Mesodermal cell (in vitro differentiated cells): ENCODE measurements at regions not wholly inside any gene's neighbourhood (a gene's known extent, or its start where the extent isn't known, plus 50 kb on each side); places are given as distances from the start of the nearest gene placed in this dataset.

Experiments used
- H3K27ac ChIP-seq: 2 replicates; pipeline ENCODE4 v1.7.0; 2013; ENCODE audit warnings: mild to moderate bottlenecking, low read depth, low read length, moderate library complexity; ENCODE audit not compliant: severe bottlenecking
- H3K36me3 ChIP-seq: 2 replicates; pipeline ENCODE4 v1.7.1; 2013; ENCODE audit warnings: mild to moderate bottlenecking, low read length, moderate library complexity; ENCODE audit not compliant: control insufficient read depth, insufficient read depth
- H3K4me1 ChIP-seq: one replicate; pipeline ENCODE4 v1.7.1; 2013; ENCODE audit warnings: mild to moderate bottlenecking, low read length; ENCODE audit not compliant: insufficient read depth, control insufficient read depth, poor library complexity, severe bottlenecking
- H3K4me3 ChIP-seq: 2 replicates; pipeline ENCODE4 v1.7.0; 2013; ENCODE audit warnings: low read length, control low read depth, mild to moderate bottlenecking; ENCODE audit not compliant: insufficient read depth, poor library complexity, severe bottlenecking; ENCODE audit errors: extremely low read depth
- H3K9me3 ChIP-seq: 2 replicates; pipeline ENCODE4 v1.7.1; 2013; ENCODE audit warnings: mild to moderate bottlenecking, low read length, moderate library complexity; ENCODE audit not compliant: control insufficient read depth
- WGBS, 2 experiments: methylation state at CpG; one replicate each; pipeline ENCODE4 v1.1.5; 2013; ENCODE audit warnings: missing lambda C conversion rate in 2 of 2; ENCODE audit not compliant: insufficient coverage in 2 of 2; 5-methylcytosine and 5-hydroxymethylcytosine counted together

DNA sequence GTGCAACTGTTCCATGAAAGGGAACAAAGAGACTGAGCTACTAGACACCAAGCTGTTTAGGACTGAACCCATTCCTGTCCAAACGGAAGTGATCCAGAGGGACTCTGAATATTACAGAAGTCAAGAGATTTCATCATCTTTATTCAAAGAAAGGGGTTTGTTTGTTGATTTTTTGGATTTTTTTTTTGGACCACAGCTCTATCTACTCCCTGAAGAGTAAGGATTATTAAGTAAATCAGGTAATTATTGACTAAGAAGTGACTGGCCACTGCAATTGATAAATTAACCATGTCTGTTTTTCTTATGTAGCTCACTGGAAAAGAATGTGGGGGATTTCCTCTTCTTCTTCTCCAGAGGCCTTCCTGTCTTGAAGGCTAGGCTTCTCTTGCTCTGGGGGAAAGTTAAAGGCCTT is 146.6 kb upstream of the TPM1 start:
- H3K27ac ChIP-seq: peak overlapping the region; percentile 100
- H3K36me3 ChIP-seq: no peaks in the 10 kb centered on the region
- no peak overlapping the region for H3K4me3 ChIP-seq
- no peaks in the 10 kb centered on the region for H3K9me3 ChIP-seq
- WGBS, 2 experiments: 80% methylated on average over 1 of the region's 1 CpG; no CpG with 5 or more reads in 1 of the 2 experiments
- H3K4me1 ChIP-seq: peaks cover 48% of the 10 kb centered on the region

DNA sequence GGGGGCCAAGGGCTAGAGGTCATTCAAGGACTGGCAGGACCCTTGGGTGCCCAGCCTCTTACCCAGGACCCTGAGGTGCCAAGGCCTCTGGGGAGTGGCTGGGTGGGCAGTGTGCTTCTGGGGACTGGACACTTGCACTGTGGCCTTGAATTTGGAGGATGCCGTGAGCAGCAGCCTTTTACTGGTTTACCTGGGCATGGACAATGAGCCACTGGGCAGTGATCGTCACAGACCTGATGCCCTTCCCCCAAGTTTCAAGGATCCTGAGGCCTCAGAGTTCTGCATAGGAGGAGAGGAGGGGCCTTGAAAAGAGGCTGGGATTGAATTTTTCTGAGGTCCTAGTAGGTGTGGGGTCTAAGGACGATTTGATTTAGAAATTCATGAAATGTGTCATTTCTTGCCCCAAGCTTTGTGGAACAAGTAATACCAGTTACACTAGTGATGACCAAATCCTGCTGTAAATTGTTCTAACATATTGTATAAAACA is 146.1 kb upstream of the TPM1 start:
- Histone ChIP-seq H3K4me1 (peaks cover 48% of the 10 kb centered on the region), H3K9me3 (no peaks in the 10 kb centered on the region), H3K36me3 (no peaks in the 10 kb centered on the region), H3K27ac (peak overlapping the region; percentile 100), H3K4me3 (peak overlapping the region; percentile 6)
- WGBS, 2 experiments: 59 to 70% methylated on average over 3 of the region's 3 CpGs

DNA sequence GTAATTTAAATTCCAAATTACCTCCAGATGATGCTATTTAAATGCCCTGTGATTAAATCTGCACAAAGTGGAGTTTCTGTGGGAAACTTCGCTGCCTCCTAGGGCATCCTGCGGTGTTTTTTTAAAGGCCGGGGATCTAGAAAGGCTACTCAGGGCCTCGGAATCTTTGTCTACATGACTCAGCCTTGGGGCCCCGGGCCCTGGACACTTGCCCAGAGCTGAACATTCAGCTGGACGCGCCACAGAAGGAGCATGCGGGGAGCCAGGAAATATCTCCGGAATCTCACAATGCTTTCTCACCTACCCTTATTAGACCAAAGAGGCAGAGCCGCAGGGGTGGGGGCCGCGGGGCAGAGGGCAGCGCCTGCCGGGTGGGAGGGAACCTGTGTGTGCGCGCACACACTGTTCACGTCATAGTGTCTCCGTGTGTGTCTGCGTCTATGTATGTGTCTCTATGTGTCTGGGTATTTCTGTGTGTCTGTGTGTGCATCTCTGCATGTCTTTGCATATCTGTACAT is 145.5 kb upstream of the TPM1 start:
- no peaks in the 10 kb centered on the region for H3K36me3 ChIP-seq
- 64 to 69% methylated on average over 12 to 18 of the region's 19 CpGs for WGBS, 2 experiments
- H3K9me3 ChIP-seq: no peaks in the 10 kb centered on the region
- H3K27ac ChIP-seq: peak overlapping the region; percentile 100
- H3K4me3 ChIP-seq: peak overlapping the region; percentile 6
- H3K4me1 ChIP-seq: peaks cover 48% of the 10 kb centered on the region

DNA sequence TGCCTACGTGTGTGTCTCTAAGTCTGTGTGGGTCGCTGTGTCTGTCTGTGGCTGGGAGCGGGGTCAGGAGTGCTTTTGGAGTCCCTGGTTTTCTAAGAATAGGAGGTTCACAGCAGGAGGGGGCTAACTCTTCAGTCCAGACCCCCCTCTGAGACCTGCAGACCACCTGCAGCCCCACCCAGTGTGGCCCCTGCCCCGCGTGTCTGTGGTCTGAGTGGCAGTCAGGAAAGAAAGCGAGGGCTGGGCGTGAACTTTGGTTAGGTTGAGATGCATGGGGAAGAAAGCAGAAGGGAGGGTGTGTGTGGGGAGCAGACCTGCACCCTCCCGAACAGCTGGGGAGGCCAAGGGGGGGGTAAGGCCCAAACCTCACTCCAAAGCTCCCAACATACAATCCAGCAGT is 144.9 kb upstream of the TPM1 start:
- H3K9me3 ChIP-seq: no peaks in the 10 kb centered on the region
- no peak overlapping the region for H3K4me3 ChIP-seq
- no peaks in the 10 kb centered on the region for H3K36me3 ChIP-seq
- H3K4me1 ChIP-seq: peaks cover 53% of the 10 kb centered on the region
- 95% methylated on average over 6 of the region's 8 CpGs; no CpG with 5 or more reads in 1 of the 2 experiments for WGBS, 2 experiments
- peak overlapping the region; percentile 100 for H3K27ac ChIP-seq

DNA sequence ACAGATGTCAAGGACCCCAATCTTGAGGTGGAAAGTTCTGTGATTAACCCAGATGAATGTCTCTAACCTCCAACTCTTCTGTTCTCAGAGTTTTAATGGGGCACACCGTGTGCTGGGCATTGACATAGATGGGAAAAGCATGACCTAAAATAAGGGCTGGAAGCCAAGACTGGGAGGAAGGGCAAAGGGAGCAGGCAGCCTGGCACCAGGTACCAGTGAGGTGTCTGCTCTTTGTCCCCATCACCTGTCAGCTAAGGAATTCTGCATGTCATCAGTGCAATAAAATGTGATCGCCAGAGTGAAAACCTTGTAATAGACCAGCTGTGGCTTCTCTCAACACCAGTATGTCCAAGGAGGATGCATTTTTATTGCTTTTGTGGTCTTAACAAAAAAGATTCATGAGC is 143.5 kb upstream of the TPM1 start:
- peaks cover 59% of the 10 kb centered on the region for H3K4me1 ChIP-seq
- WGBS, 2 experiments: 90 to 100% methylated on average over 1 of the region's 2 CpGs
- no peak overlapping the region for H3K4me3 ChIP-seq
- no peaks in the 10 kb centered on the region for H3K9me3 ChIP-seq
- no peaks in the 10 kb centered on the region for H3K36me3 ChIP-seq
- H3K27ac ChIP-seq: no peak overlapping the region

DNA sequence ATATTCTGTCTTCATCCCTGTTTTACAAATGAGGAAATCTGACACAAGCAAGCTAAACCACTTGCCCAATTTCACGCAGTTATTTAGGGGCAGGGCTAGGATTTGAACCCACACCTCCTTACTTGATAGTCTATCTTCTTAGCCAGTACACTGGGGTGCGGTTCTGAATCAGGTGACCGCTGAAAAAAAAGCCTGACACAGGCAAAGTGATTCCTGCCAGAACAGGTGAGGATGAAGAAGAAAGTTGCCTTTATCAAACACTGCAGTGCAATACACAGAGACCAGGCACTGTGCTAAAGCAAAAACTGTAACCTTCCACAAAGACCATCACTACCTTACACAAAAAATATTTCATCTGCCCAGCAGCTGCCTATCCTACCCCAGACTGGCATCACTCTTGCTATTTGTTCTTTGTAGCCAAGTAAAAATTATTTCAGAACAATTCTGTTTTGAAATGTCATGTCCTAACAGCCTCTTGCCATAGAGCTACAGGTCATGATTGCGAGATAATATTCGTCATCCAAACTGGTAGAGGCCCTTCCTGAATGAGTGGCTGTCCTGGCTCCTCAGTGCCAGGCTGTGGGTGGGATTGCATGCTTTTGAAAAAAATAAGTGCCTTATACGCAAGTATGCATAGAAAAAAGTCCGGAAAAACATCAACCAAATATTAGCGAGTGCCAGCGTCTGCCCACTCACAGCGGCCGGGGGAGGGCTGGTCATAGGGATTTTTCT is 142.3 kb upstream of the TPM1 start:
- H3K36me3 ChIP-seq: no peaks in the 10 kb centered on the region
- no peak overlapping the region for H3K4me3 ChIP-seq
- 92 to 100% methylated on average over 3 of the region's 11 CpGs for WGBS, 2 experiments
- H3K9me3 ChIP-seq: no peaks in the 10 kb centered on the region
- H3K27ac ChIP-seq: no peak overlapping the region
- peaks cover 48% of the 10 kb centered on the region for H3K4me1 ChIP-seq

DNA sequence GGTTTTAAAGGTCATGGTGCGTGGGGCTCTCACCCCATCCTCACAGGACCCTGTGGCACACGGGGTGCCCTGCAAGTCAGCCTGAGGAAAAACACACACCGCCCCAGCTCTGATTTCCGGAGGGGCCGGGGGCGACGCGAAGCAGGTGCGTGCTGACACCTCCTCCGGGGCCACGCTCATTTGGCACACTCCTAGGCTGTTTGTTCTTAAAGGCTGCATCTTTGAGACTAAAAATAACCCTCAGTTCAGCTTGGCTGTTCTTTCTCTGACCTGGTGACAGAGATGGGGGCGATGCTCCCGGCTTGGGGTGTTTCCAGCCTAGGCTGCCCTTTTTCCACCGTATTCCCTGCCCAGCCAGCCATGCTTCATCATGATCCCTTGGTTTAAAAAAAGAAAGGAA is 141.5 kb upstream of the TPM1 start:
- no peaks in the 10 kb centered on the region for H3K36me3 ChIP-seq
- no peak overlapping the region for H3K27ac ChIP-seq
- H3K4me1 ChIP-seq: peaks cover 41% of the 10 kb centered on the region
- no peak overlapping the region for H3K4me3 ChIP-seq
- no peaks in the 10 kb centered on the region for H3K9me3 ChIP-seq
- WGBS, 2 experiments: 95 to 97% methylated on average over 13 of the region's 14 CpGs

DNA sequence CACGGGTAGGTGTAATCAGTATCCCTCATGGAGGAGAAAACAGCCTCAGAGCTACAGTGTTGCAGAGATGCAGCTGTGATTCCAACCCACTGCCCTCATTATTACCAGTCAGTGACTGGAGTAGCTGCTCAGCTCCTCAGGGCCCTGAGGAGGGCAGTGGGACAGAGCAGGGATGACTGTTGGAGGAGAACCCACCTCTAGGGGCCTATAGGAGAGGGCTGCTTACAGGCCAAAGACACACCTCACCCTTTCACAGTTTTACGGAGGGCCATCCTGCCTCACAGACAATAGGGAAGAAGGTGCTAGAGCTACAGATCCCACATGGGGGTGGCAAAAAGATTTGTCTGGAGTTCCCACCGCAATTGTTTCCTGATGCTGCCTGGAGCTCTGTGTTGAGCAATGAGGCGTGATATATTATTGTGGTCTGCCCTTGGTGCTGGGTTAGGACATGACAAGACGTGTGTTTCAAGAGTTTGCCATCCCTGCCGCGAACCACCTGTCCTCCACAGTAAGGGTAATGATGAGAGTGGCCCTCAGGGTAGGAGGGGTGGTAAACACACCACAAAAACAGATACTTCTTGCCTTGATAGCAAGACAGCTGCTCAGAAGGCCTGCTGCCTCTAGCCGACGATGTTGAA is 140.5 kb upstream of the TPM1 start:
- Histone ChIP-seq H3K36me3 (no peaks in the 10 kb centered on the region), H3K4me1 (peaks cover 32% of the 10 kb centered on the region), H3K27ac (no peak overlapping the region), H3K4me3 (no peak overlapping the region), H3K9me3 (no peaks in the 10 kb centered on the region)
- 91 to 94% methylated on average over 4 of the region's 9 CpGs for WGBS, 2 experiments

DNA sequence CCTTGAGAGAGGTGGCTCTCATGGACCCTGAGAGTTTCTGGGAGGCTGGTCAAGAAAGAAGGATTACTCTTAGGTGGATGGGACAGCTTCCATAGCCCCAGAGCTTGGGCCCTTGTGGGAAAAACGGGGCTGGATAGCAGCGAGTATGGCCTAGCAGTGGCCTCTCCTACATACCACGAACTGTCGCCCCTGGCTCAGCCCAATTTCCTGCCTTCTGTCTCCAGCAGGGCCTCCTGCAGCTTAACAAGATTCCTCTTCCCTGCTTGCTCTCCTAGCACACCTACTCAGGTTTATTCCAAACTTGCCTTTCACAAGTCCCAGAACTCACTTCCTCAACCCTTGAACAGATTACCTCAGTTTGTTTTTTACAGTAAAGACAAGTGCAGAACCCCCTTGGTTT is 139.7 kb upstream of the TPM1 start:
- no peaks in the 10 kb centered on the region for H3K36me3 ChIP-seq
- H3K4me1 ChIP-seq: peaks cover 25% of the 10 kb centered on the region
- no peaks in the 10 kb centered on the region for H3K9me3 ChIP-seq
- no peak overlapping the region for H3K27ac ChIP-seq
- H3K4me3 ChIP-seq: no peak overlapping the region
- 52 to 55% methylated on average over 4 of the region's 4 CpGs for WGBS, 2 experiments

DNA sequence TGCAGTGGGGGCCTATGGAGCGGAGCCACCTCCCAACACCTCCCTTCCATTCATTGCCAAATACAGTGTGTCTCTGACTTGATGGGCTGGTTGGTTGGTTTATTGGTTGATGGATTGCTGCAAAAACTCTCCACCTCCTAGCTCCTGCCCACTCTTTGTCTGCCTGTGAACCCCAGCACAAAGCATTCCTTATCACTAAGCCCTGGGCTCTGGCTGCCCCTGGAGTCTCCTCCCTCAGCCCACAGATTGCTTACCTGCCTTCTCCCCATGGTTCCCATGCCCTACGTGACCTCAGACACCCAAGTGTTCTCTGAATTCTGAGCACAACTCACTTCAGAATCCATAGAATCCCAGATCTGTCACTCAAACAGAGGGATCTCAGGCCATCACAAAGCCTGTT is 139.1 kb upstream of the TPM1 start:
- H3K4me3 ChIP-seq: no peak overlapping the region

More for the DNA sequence above, 139.1 kb upstream of the TPM1 start:
- 67% methylated on average over 1 of the region's 2 CpGs; no CpG with 5 or more reads in 1 of the 2 experiments for WGBS, 2 experiments
- Histone ChIP-seq H3K27ac (no peak overlapping the region), H3K36me3 (no peaks in the 10 kb centered on the region), H3K9me3 (no peaks in the 10 kb centered on the region), H3K4me1 (peaks cover 20% of the 10 kb centered on the region)
